ENCODE measurements at regions not wholly inside any gene's neighbourhood (a gene's known extent, or its start where the extent isn't known, plus 50 kb on each side); places are given as distances from the start of the nearest gene placed in this dataset.

GRCh38 chr6:69487688-69488087 lies 309.1 kb downstream of the LMBRD1 start:
- no peaks in the 10 kb centered on the region for H3K27me3 ChIP-seq (replicated peaks in 1 of 4; ENCODE audit: control extremely low read depth in 1 of 4, control insufficient read depth in 3 of 4, insufficient read depth in 4 of 4, low read length in 3 of 4)
- Mint-ChIP-seq H3K27ac (no peak overlapping the region), H3K4me1 (no peaks in the 10 kb centered on the region), H3K4me3 (no peak overlapping the region), H3K27me3 (no peaks in the 10 kb centered on the region), H3K9me3 (ENCODE audit: insufficient read depth) (peaks cover 2% of the 10 kb centered on the region)
- no peak overlapping the region for H3K9ac ChIP-seq (ENCODE audit: low read length)
- H3K9me3 ChIP-seq (ENCODE audit: control extremely low read depth in 1 of 3, control insufficient read depth in 2 of 3, insufficient read depth in 1 of 3, low read length in 2 of 3), result no peaks in the 10 kb centered on the region
- H3K27ac ChIP-seq (ENCODE audit: low read length in 2 of 2), result no peak overlapping the region
- ATAC-seq (ENCODE audit: low read depth) (no peak), DNase-seq (no peak)
- no peaks in the 10 kb centered on the region for H3K36me3 ChIP-seq (replicated peaks in 1 of 2; ENCODE audit: control extremely low read depth in 1 of 2, control insufficient read depth in 1 of 2, extremely low read depth in 1 of 2, insufficient read depth in 2 of 2, low read length in 1 of 2)
- H3K4me1 ChIP-seq (ENCODE audit: control insufficient read depth in 2 of 2, insufficient read depth in 2 of 2, low read length in 2 of 2), result no peaks in the 10 kb centered on the region
- H3K79me2 ChIP-seq (ENCODE audit: control insufficient read depth, insufficient read depth, low read length), result no peaks in the 10 kb centered on the region
- TF ChIP-seq EZH2 (IDR thresholded peaks at IDR 0.05; ENCODE audit: borderline replicate concordance, insufficient read depth, low read depth, low read length, poor library complexity, severe bottlenecking), result no peak
- no peak for TF ChIP-seq CTCF (IDR thresholded peaks at IDR 0.05)
- H2AFZ ChIP-seq (ENCODE audit: insufficient read depth, low read depth, low read length, poor library complexity, severe bottlenecking), result no peak overlapping the region
- intact Hi-C loops (cut with micrococcal nuclease), result no loop called here
- no peak overlapping the region for H3K4me3 ChIP-seq (ENCODE audit: control extremely low read depth in 1 of 5, extremely low read depth in 1 of 5, insufficient read depth in 1 of 5, low read depth in 2 of 5, low read length in 4 of 5)
- ChIA-PET CTCF (no interaction called here), POLR2A (no interaction called here)
- H4K20me1 ChIP-seq (ENCODE audit: control insufficient read depth, insufficient read depth, low read length, poor library complexity, severe bottlenecking), result no peaks in the 10 kb centered on the region
- no peak overlapping the region for H3K4me2 ChIP-seq (replicated peaks; ENCODE audit: low read depth, low read length, poor library complexity, severe bottlenecking)

GRCh38 chr6:69466979-69467570 lies 329.7 kb downstream of the LMBRD1 start:
- H3K9me3 ChIP-seq (ENCODE audit: control extremely low read depth in 1 of 3, control insufficient read depth in 2 of 3, insufficient read depth in 1 of 3, low read length in 2 of 3), result peaks cover 0 to 7% (median 0%) of the 10 kb centered on the region in 3 donors
- H3K27ac Mint-ChIP-seq, result no peak overlapping the region
- CTCF ChIA-PET, result no interaction called here
- no peak for DNase-seq
- H3K4me1 ChIP-seq (ENCODE audit: control insufficient read depth in 2 of 2, insufficient read depth in 2 of 2, low read length in 2 of 2), result no peaks in the 10 kb centered on the region
- no peak for ATAC-seq (ENCODE audit: low read depth)
- no peaks in the 10 kb centered on the region for H3K4me1 Mint-ChIP-seq
- H2AFZ ChIP-seq (ENCODE audit: insufficient read depth, low read depth, low read length, poor library complexity, severe bottlenecking), result no peak overlapping the region
- no peaks in the 10 kb centered on the region for H3K79me2 ChIP-seq (ENCODE audit: control insufficient read depth, insufficient read depth, low read length)
- H3K27ac ChIP-seq (ENCODE audit: low read length in 2 of 2), result no peak overlapping the region
- H3K27me3 ChIP-seq (replicated peaks in 1 of 4; ENCODE audit: control extremely low read depth in 1 of 4, control insufficient read depth in 3 of 4, insufficient read depth in 4 of 4, low read length in 3 of 4), result no peaks in the 10 kb centered on the region
- no peaks in the 10 kb centered on the region for H3K27me3 Mint-ChIP-seq
- no peak overlapping the region for H3K9ac ChIP-seq (ENCODE audit: low read length)
- no peaks in the 10 kb centered on the region for H4K20me1 ChIP-seq (ENCODE audit: control insufficient read depth, insufficient read depth, low read length, poor library complexity, severe bottlenecking)
- H3K4me3 ChIP-seq (ENCODE audit: control extremely low read depth in 1 of 5, extremely low read depth in 1 of 5, insufficient read depth in 1 of 5, low read depth in 2 of 5, low read length in 4 of 5), result no peak overlapping the region
- POLR2A ChIA-PET, result no interaction called here
- no peaks in the 10 kb centered on the region for H3K9me3 Mint-ChIP-seq (ENCODE audit: insufficient read depth)
- no peak for TF ChIP-seq CTCF (IDR thresholded peaks at IDR 0.05)
- TF ChIP-seq EZH2 (IDR thresholded peaks at IDR 0.05; ENCODE audit: borderline replicate concordance, insufficient read depth, low read depth, low read length, poor library complexity, severe bottlenecking), result no peak
- intact Hi-C loops (cut with micrococcal nuclease), result no loop called here
- H3K4me3 Mint-ChIP-seq, result no peak overlapping the region
- H3K4me2 ChIP-seq (replicated peaks; ENCODE audit: low read depth, low read length, poor library complexity, severe bottlenecking), result no peak overlapping the region
- H3K36me3 ChIP-seq (replicated peaks in 1 of 2; ENCODE audit: control extremely low read depth in 1 of 2, control insufficient read depth in 1 of 2, extremely low read depth in 1 of 2, insufficient read depth in 2 of 2, low read length in 1 of 2), result no peaks in the 10 kb centered on the region
- WGBS (ENCODE audit: insufficient coverage), result 92% methylated on average over 24 of the region's 26 CpGs

All from B cell (primary cell).